HS-5 (cell line): ENCODE measurements at regions not wholly inside any gene's neighbourhood (a gene's known extent, or its start where the extent isn't known, plus 50 kb on each side); places are given as distances from the start of the nearest gene placed in this dataset.
"Not testable (repeated sequence)": the region's sequence is repeated elsewhere in the genome, so short reads cannot be mapped to it uniquely, and the experiment has no call there.

Source experiments
- DNase-seq: peaks from one replicate; pipeline ENCODE4 v3.0.0-alpha.2; 2012; ENCODE audit warnings: low read depth

GRCh38 chr20:22529150-22530019 is 55.0 kb downstream of the FOXA2 start:
- no peak for DNase-seq

- DNase-seq = no peak
Measured at GRCh38 chr20:22526512-22527012, 57.8 kb downstream of the FOXA2 start.

DNA sequence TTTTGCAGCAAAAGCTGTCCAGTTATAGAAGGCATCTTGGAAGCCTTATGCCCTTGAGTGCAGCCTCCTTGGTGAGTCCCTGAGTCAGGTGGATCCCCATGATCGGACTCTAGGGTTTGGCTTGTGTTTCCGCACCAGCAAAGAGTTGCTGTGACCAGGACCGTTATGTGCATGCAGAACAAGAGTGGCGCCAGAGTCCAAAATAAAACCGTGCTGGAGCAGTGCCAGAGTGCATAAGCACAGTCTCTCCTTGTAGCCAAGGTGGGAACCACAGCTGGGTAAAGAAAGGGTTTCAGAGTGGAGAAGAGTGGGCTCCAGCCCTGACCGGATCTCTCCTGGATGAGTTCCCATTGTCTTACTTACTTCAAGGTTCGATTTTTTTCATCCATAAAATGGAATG is 58.6 kb downstream of the FOXA2 start:
- no peak for DNase-seq

GRCh38 chr20:22525069-22525820 is 59.1 kb downstream of the FOXA2 start:
- no peak for DNase-seq

DNA sequence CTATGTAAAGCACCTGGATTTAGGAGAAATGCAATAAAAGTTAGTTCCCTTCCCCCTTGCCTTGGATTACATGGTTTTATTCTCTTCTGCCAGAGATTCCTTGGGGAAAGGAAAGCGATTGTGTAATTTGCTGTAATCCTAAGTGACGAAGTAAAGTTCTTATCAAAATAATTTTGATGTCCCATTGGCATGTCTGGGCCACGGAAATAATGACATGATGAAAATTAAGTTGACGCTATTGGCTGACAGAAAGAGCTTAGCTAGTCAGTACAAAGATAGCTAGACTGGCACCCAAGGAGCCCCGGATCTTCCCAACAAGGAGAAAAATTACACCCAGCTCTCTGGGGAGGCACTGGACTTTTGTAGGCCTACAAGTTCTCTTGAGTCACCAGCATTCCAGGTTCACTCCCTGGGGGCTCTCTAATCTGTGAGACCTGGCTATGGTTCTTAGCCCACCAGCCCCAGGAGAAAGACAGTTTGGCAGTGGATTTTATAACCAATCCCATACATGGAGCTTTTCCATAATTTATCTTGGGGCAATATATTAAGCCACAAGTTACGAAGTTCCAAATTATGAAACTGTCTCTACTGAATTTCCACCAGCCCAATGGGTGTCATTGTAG is 59.9 kb downstream of the FOXA2 start:
- no peak for DNase-seq

- no peak for DNase-seq
Measured at GRCh38 chr20:22523499-22524392, 60.6 kb downstream of the FOXA2 start.

GRCh38 chr20:22523128-22523498 is 61.3 kb downstream of the FOXA2 start:
- no peak for DNase-seq

DNA sequence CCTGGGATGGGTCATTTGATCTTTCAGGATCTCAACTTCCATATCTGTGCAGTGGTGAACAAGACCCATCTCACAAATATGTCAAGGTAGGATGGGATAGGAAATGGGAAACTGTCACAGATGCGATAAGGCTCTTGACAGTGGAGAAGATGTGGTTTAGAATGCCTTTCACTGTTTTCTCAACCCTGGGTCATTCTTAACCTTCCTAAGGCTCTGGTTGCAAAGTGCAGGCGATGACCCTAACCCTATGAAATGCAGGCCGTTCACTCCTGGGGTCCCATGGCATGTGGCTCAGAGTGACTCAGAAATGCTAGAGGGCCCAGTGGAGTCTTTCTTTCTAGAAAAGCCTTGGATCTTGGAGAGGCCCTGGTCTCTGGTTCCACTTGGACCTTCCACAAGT is 61.7 kb downstream of the FOXA2 start:
- DNase-seq = no peak

GRCh38 chr20:22521940-22522339 is 62.4 kb downstream of the FOXA2 start:
- not testable (repeated sequence) for DNase-seq

- no peak for DNase-seq
Measured at GRCh38 chr20:22520381-22520780, 64.0 kb downstream of the FOXA2 start.

GRCh38 chr20:22515264-22515663 is 69.1 kb downstream of the FOXA2 start:
- no peak for DNase-seq

- no peak for DNase-seq
Measured at GRCh38 chr20:22513574-22513973, 70.8 kb downstream of the FOXA2 start.

DNA sequence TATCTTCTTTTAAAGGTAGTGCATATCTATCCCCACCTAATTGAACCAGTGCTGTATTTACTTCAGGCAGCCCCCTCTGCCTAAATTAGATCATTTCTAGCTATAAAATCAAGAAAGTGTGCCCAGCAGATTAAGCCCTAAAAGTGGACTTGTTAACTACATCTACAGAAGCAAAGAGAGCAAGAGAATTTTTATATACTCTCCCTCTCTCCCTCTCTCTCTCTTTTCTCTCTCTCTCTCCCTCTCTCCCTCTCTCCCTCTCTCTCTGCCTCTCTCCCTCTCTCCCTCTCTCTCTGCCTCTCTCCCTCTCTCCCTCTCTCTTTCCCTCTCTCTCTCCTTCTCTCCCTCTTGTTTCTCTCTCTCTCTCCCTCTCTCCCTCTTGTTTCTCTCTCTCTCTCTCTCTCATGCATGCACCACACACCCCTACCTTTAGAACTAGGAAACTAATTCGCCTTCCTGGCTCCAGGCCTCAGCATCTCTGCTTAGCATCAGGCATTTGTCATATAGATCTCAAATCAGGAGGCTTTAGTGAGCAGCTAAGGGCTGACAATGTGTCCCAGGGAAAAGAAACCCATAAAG is 71.4 kb downstream of the FOXA2 start:
- no peak for DNase-seq

- peak; percentile 73 for DNase-seq
Measured at GRCh38 chr20:22511943-22512910, 72.1 kb downstream of the FOXA2 start.

DNA sequence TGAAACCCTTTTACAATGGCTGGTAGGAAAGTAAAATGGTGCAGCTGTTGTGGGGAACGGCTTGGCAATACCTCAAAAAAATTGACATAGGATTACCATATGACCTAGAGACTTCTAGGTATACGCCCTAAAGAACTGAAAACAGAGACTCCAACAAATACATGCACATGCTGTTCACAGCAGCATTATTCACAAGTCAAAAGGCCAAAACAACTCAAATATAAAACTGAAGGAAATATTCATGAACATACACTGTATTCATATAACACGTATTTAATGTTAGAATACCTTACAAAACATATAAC is 74.6 kb downstream of the FOXA2 start:
- no peak for DNase-seq

DNA sequence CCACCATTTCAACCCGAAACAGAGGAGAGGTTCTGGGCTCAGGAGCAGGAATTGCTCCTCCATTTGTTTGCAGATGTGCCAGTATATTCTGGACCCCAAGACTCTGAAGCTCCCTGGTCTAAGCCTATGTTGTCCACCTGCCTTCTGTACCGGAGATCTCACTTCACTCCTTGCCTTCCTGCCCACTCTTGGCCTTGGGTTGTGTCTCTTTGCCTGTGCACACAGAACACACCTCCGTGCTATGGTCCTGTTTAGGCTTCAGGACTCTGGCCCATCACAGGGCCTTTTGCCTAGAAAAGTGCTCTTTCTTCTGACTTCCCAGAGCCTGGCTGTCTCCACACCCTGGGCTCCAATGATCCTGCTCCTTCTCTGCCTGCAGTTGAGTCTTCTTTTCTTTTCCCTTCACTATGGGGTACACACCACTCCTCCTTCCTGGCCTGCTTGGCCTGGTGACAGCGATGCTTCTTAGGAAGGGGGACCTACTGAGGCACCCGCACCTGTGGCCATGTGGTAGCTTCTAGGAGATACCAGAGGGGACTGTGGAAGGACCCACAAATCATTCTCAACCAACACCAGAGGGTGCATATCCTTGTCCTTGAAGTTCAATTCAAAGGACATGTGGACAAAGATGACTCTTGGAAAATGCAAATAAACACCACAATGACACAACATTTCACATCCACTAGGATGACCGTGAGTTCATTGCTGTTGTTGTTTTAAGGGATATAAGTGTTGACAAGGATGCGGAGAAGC is 75.1 kb downstream of the FOXA2 start:
- no peak for DNase-seq

DNA sequence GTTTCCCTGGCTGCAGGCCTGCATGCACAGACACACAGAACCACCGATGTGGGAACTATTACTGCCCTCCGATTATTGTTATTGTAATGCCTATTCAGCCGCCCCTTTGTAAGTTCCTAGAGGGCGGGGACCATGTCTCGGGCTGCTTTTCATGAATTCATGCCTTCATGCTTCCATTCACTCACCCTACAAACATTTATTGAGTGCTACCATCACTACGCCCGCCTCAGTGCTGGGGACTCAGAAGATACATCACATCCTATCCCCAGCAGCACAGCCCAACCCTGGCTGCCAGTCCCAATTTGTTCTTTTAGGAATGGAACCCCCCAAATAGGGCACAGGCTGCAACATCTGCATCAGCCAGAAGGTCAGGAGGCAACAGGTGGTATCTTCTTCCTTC is 75.9 kb downstream of the FOXA2 start:
- no peak for DNase-seq

GRCh38 chr20:22507240-22507961 is 77.0 kb downstream of the FOXA2 start:
- DNase-seq = no peak

GRCh38 chr20:22506827-22507226 is 77.5 kb downstream of the FOXA2 start:
- no peak for DNase-seq
